PC-9 (cell line): ENCODE measurements at regions not wholly inside any gene's neighbourhood (a gene's known extent, or its start where the extent isn't known, plus 50 kb on each side); places are given as distances from the start of the nearest gene placed in this dataset.

Source experiments
- EZH2 ChIP-seq: fragments of 200-600 bp; sonication (generic); IDR thresholded peaks from 2 replicates; pipeline ENCODE4 v1.8.0; 2017; ENCODE audit warnings: antibody characterized with exemption, low read depth
- TF ChIP-seq, protein P1 (sequence below): fragments of 200-600 bp; sonication (generic); conservative IDR thresholded peaks from 2 replicates; pipeline ENCODE4 v1.6.1; 2017; ENCODE audit warnings: mixed run types, antibody characterized with exemption, mild to moderate bottlenecking, moderate library complexity

DNA sequence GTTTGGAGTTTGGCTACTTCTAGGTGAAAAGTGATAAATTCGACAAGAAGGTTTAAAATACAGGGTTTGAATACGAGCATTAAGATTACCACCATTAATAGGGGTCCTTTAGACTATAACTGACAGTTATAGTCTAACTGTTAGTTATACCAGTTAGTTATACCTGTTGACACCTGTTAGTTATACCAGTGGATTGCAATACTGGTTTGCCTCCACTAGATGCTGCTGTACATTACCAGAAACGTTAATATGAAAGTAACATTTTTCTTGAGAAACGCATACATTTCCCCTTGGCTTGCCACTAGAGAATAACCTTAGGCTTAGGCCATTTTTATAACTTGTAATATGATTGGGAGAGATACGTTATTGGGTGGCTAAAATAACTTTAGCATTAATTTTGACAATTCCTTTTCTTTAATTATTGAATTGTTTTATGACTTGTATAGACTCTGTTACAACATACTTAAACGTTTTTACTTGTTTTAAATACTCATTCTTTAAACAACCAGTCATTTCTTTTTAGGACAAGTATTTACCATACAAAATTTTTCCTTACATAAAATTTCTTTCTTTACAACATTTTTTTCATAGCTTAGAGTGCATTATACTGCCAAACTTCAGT is 911.2 kb downstream of the FSTL5 start:
- TF ChIP-seq, protein P1, sequence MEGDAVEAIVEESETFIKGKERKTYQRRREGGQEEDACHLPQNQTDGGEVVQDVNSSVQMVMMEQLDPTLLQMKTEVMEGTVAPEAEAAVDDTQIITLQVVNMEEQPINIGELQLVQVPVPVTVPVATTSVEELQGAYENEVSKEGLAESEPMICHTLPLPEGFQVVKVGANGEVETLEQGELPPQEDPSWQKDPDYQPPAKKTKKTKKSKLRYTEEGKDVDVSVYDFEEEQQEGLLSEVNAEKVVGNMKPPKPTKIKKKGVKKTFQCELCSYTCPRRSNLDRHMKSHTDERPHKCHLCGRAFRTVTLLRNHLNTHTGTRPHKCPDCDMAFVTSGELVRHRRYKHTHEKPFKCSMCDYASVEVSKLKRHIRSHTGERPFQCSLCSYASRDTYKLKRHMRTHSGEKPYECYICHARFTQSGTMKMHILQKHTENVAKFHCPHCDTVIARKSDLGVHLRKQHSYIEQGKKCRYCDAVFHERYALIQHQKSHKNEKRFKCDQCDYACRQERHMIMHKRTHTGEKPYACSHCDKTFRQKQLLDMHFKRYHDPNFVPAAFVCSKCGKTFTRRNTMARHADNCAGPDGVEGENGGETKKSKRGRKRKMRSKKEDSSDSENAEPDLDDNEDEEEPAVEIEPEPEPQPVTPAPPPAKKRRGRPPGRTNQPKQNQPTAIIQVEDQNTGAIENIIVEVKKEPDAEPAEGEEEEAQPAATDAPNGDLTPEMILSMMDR: peak; percentile 81
- no peak for TF ChIP-seq EZH2
